Ascending aorta (tissue), 2 donors: ENCODE measurements at regions not wholly inside any gene's neighbourhood (a gene's known extent, or its start where the extent isn't known, plus 50 kb on each side); places are given as distances from the start of the nearest gene placed in this dataset.

Experiments used
- DNase-seq, 2 donors: peaks; one replicate each; pipeline ENCODE4 v3.0.0-alpha.2; 2019; ENCODE audit warnings: low spot score in 2 of 2
- H3K27ac ChIP-seq, 2 donors: fragments of 200-600 bp; sonication (generic); one replicate each; pipeline ENCODE4 v1.5.1; 2016 to 2017; ENCODE audit warnings: mild to moderate bottlenecking in 1 of 2
- H3K27me3 ChIP-seq: fragments of 200-600 bp; sonication (generic); one replicate; pipeline ENCODE4 v1.5.1; 2017
- H3K36me3 ChIP-seq, 2 donors: fragments of 200-600 bp; sonication (generic); one replicate each; pipeline ENCODE4 v1.5.1; 2016
- H3K4me1 ChIP-seq, 2 donors: fragments of 200-600 bp; sonication (generic); one replicate each; pipeline ENCODE4 v1.5.1; 2016 to 2017; ENCODE audit warnings: mild to moderate bottlenecking in 1 of 2
- H3K4me3 ChIP-seq, 2 donors: fragments of 200-600 bp; sonication (generic); one replicate each; pipeline ENCODE4 v1.5.1; 2016 to 2017; ENCODE audit warnings: mild to moderate bottlenecking in 1 of 2
- H3K9me3 ChIP-seq, 2 donors: fragments of 200-600 bp; sonication (generic); one replicate each; pipeline ENCODE4 v1.5.1; 2016
- intact Hi-C: fragments of 100-400 bp; cut with DNase I; formaldehyde crosslinking; loops from one replicate; pipeline ENCODE4 v1.15.1; 2023
- TF ChIP-seq, protein P1 (sequence below), 3 experiments: fragments of 200-600 bp in 2 of 3; fragments of 450-650 bp in 1 of 3; sonication (generic) in 2 of 3; IDR thresholded peaks; one replicate each; pipeline ENCODE4 v1.5.1; 2016 to 2019; ENCODE audit warnings: antibody characterized with exemption in 3 of 3, mild to moderate bottlenecking in 1 of 3, moderate library complexity in 1 of 3

DNA sequence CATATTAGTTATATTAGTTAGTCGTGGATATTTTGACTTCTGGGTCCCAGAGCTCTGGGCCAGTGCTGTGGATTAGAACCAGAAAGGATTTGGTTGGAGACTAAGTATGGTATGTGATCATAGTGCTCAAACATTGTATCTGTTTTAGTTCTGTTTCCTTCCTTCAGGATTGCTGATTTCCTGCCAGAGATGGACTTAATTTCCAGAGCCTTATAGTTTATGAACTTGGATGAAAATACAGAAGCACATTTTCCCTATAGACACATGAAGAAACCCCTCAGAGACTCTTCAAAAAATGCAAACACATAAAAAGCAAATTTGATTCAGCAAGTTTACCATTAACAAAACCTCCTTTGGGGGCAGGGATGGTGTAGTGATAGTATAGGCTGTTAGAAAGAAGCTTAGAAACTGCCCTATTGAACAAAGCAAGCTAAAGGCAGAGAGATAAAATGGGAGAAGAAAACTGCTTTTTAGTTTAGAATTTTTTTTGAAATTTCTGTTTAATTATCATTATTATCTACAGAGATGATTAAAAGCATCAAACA is 88.7 kb upstream of the EFEMP1 start:
- Histone ChIP-seq H3K36me3 (no peaks in the 10 kb centered on the region), H3K27me3 (no peaks in the 10 kb centered on the region), H3K27ac (no peak overlapping the region), H3K9me3 (no peaks in the 10 kb centered on the region), H3K4me1 (peaks cover 0 to 3% of the 10 kb centered on the region in 2 donors), H3K4me3 (no peak overlapping the region)
- intact Hi-C loops = no loop called here
- TF ChIP-seq, protein P1, sequence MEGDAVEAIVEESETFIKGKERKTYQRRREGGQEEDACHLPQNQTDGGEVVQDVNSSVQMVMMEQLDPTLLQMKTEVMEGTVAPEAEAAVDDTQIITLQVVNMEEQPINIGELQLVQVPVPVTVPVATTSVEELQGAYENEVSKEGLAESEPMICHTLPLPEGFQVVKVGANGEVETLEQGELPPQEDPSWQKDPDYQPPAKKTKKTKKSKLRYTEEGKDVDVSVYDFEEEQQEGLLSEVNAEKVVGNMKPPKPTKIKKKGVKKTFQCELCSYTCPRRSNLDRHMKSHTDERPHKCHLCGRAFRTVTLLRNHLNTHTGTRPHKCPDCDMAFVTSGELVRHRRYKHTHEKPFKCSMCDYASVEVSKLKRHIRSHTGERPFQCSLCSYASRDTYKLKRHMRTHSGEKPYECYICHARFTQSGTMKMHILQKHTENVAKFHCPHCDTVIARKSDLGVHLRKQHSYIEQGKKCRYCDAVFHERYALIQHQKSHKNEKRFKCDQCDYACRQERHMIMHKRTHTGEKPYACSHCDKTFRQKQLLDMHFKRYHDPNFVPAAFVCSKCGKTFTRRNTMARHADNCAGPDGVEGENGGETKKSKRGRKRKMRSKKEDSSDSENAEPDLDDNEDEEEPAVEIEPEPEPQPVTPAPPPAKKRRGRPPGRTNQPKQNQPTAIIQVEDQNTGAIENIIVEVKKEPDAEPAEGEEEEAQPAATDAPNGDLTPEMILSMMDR (IDR thresholded peaks at IDR 0.05) = no peak
- no peak for DNase-seq

DNA sequence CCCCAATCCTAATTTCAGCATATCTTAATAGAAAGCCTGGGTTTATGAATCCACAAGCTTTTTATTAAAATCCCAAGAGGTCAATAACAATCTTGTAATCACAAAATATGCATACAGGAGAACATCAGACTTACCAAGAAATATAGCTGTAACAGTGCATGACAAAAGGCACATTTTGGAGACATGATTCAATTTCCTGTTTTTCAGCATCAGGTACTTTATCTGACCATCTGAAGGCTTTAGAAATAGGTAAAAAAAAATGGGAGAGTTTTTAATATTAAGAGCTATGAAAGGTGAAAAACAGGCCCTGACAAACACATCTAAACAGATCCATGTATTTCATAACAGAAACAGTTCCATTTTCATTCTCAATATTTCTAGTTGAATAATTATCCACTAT is 89.9 kb upstream of the EFEMP1 start:
- intact Hi-C loops = no loop called here
- H3K27me3 ChIP-seq = no peaks in the 10 kb centered on the region
- peaks cover 0 to 3% of the 10 kb centered on the region in 2 donors for H3K4me1 ChIP-seq
- H3K36me3 ChIP-seq = no peaks in the 10 kb centered on the region
- no peaks in the 10 kb centered on the region for H3K9me3 ChIP-seq
- no peak overlapping the region for H3K27ac ChIP-seq
- DNase-seq = no peak
- TF ChIP-seq, protein P1 (IDR thresholded peaks at IDR 0.05) = no peak
- H3K4me3 ChIP-seq = no peak overlapping the region

- H3K27ac ChIP-seq = no peak overlapping the region
- no peaks in the 10 kb centered on the region for H3K36me3 ChIP-seq
- H3K4me1 ChIP-seq = peaks cover 0 to 3% of the 10 kb centered on the region in 2 donors
- H3K9me3 ChIP-seq = no peaks in the 10 kb centered on the region
- intact Hi-C loops = no loop called here
- no peak for DNase-seq
- no peaks in the 10 kb centered on the region for H3K27me3 ChIP-seq
- H3K4me3 ChIP-seq = no peak overlapping the region
- TF ChIP-seq, protein P1 (IDR thresholded peaks at IDR 0.05) = no peak
Measured at GRCh38 chr2:56014046-56014730, 90.6 kb upstream of the EFEMP1 start.

- TF ChIP-seq, protein P1 (IDR thresholded peaks at IDR 0.05) = no peak
- intact Hi-C loops = no loop called here
- no peak for DNase-seq
Measured at GRCh38 chr2:56015711-56016115, 92.1 kb upstream of the EFEMP1 start.

DNA sequence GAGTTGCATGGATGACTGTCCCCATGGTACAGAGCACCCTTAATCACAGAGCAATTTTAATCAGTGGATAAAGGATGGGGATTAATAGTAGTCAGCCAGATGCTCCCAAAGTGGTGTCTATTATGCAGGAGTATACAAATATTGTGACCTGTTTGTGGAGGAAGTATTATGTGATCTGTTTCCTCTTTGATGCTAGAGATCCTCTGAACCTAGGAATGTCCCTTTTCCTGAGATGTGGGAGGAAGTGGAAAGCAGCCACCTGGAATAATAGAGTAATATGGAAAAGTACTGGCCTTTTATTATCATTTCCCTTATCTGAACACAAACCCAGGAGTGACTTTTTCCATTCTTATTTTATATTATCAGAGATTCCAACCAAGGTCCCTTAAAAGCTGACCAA is 94.2 kb upstream of the EFEMP1 start:
- Histone ChIP-seq H3K4me3 (no peak overlapping the region), H3K36me3 (no peaks in the 10 kb centered on the region), H3K27ac (no peak overlapping the region), H3K9me3 (no peaks in the 10 kb centered on the region), H3K27me3 (no peaks in the 10 kb centered on the region), H3K4me1 (no peaks in the 10 kb centered on the region)
- no peak for DNase-seq
- TF ChIP-seq, protein P1 (IDR thresholded peaks at IDR 0.05) = no peak
- intact Hi-C loops = no loop called here

More at GRCh38 chr2:56015711-56016115, 92.1 kb upstream of the EFEMP1 start:
- Histone ChIP-seq H3K4me1 (no peaks in the 10 kb centered on the region), H3K27me3 (no peaks in the 10 kb centered on the region), H3K9me3 (no peaks in the 10 kb centered on the region), H3K4me3 (no peak overlapping the region), H3K36me3 (no peaks in the 10 kb centered on the region), H3K27ac (no peak overlapping the region)
